Sigmoid colon (tissue), 6 donors: ENCODE measurements at regions not wholly inside any gene's neighbourhood (a gene's known extent, or its start where the extent isn't known, plus 50 kb on each side); places are given as distances from the start of the nearest gene placed in this dataset.

Source experiments
- DNase-seq: peaks from one replicate; pipeline ENCODE4 v3.0.0-alpha.2; 2019
- H3K27ac ChIP-seq, 4 donors: fragments of 200-600 bp; sonication (generic); one replicate each; pipeline ENCODE4 v1.5.1; 2016 to 2019; ENCODE audit warnings: mild to moderate bottlenecking in 1 of 4
- H3K27me3 ChIP-seq, 3 donors: fragments of 200-600 bp; sonication (generic); one replicate each; pipeline ENCODE4 v1.5.1; 2019; ENCODE audit warnings: mild to moderate bottlenecking in 1 of 3
- H3K36me3 ChIP-seq, 4 donors: fragments of 200-600 bp; sonication (generic); one replicate each; pipeline ENCODE4 v1.5.1; 2016 to 2019
- H3K4me1 ChIP-seq, 4 donors: fragments of 200-600 bp; sonication (generic); one replicate each; pipeline ENCODE4 v1.5.1; 2017 to 2019
- H3K4me3 ChIP-seq, 4 donors: fragments of 200-600 bp; sonication (generic); one replicate each; pipeline ENCODE4 v1.5.1; 2017 to 2019; ENCODE audit warnings: mild to moderate bottlenecking in 2 of 4, moderate library complexity in 1 of 4
- H3K9me3 ChIP-seq, 4 donors: fragments of 200-600 bp in 3 of 4; sonication (generic) in 3 of 4; one replicate each; pipeline versions ENCODE4 v1.5.1 to v1.6.1; 2013 to 2019
- CTCF ChIP-seq, 4 experiments: fragments of 450-650 bp in 3 of 4; fragments of 200-600 bp in 1 of 4; IDR thresholded peaks; one replicate each; pipeline ENCODE4 v1.5.1; 2016 to 2019; ENCODE audit warnings: antibody characterized with exemption in 4 of 4, mild to moderate bottlenecking in 3 of 4, moderate library complexity in 2 of 4
- EP300 ChIP-seq, 4 donors: sonication (generic); formaldehyde crosslinking; IDR thresholded peaks; one replicate each; pipeline ENCODE4 v1.6.1; 2017; ENCODE audit warnings: antibody characterized with exemption in 4 of 4
- POLR2A ChIP-seq, 2 donors: fragments of 450-650 bp; IDR thresholded peaks; one replicate each; pipeline ENCODE4 v1.6.1; 2016; ENCODE audit warnings: antibody characterized with exemption in 2 of 2, mild to moderate bottlenecking in 2 of 2, moderate library complexity in 2 of 2
- POLR2AphosphoS5 ChIP-seq, 4 donors: sonication (generic); formaldehyde crosslinking; IDR thresholded peaks; one replicate each; pipeline ENCODE4 v1.6.1; 2017; ENCODE audit warnings: antibody characterized with exemption in 4 of 4
- WGBS, 2 donors: extraction: QIAGEN DNeasy Blood & Tissue Kit; methylation state at CpG; one replicate each; pipeline ENCODE4 v1.1.7; 2013; 5-methylcytosine and 5-hydroxymethylcytosine counted together
- intact Hi-C: fragments of 100-400 bp; cut with DNase I; formaldehyde crosslinking; loops from one replicate; pipeline ENCODE4 v1.15.1; 2023
- small RNA-seq, 3 donors: library from RNA; depleted of rRNA; stranded (forward); fragments of <200 nt; gene quantifications; one replicate each; pipeline ENCODE3, GENCODE V24; 2016
- donor health status: healthy with polysubstance abuse.
- donor health status: healthy.

GRCh38 chrX:35743331-35743730, 54.8 kb upstream of the MAGEB16 start:
- no peak overlapping the region for H3K4me3 ChIP-seq
- TF ChIP-seq CTCF (IDR thresholded peaks at IDR 0.05): no peak
- TF ChIP-seq POLR2AphosphoS5 (IDR thresholded peaks at IDR 0.05): no peak
- no peak for TF ChIP-seq POLR2A (IDR thresholded peaks at IDR 0.05)
- no peak for TF ChIP-seq EP300 (IDR thresholded peaks at IDR 0.05)
- H3K27ac ChIP-seq: no peak overlapping the region
- DNase-seq: no peak
- H3K9me3 ChIP-seq: no peaks in the 10 kb centered on the region
- WGBS, 2 donors: 69 to 85% methylated on average over 2 of the region's 2 CpGs
- H3K4me1 ChIP-seq: no peaks in the 10 kb centered on the region
- no peaks in the 10 kb centered on the region for H3K27me3 ChIP-seq
- intact Hi-C loops: no loop called here
- no peaks in the 10 kb centered on the region for H3K36me3 ChIP-seq

Small RNA genes in the stretch of these regions (small RNA-seq; reads per million reads assigned to genes)
- 0 reads per million in 3 donors for gene RNU6-1087P
